HCT116 (cell line): ENCODE measurements at regions not wholly inside any gene's neighbourhood (a gene's known extent, or its start where the extent isn't known, plus 50 kb on each side); places are given as distances from the start of the nearest gene placed in this dataset.

Experiments
- EZH2 ChIP-seq: fragments of 200-600 bp; sonication (generic); IDR thresholded peaks from 2 replicates; pipeline ENCODE4 v1.6.1; 2017; ENCODE audit warnings: antibody characterized with exemption, mixed run types
- POLR2AphosphoS5 ChIP-seq: IDR thresholded peaks from 2 replicates; pipeline ENCODE4 v1.6.1; 2011; ENCODE audit warnings: mild to moderate bottlenecking, low read depth, low read length, moderate library complexity

- TF ChIP-seq POLR2AphosphoS5 (no peak), EZH2 (no peak)
These were observed 66.1 kb upstream of the ZNF827 start for GRCh38 chr4:146004730-146005129.
